CD4-positive, CD25-positive, alpha-beta regulatory T cell (primary cell): ENCODE measurements at regions not wholly inside any gene's neighbourhood (a gene's known extent, or its start where the extent isn't known, plus 50 kb on each side); places are given as distances from the start of the nearest gene placed in this dataset.

Experiments
- ATAC-seq, 2 donors: fragments of 150-1000 bp; cut with Tn5 transposase; one replicate each; pipeline ENCODE4 v1.10.0; 2021; ENCODE audit warnings: low read depth in 2 of 2, moderate number of reproducible peaks in 2 of 2, moderate library complexity in 1 of 2
- DNase-seq, 3 donors: peaks; one replicate each; pipeline versions ENCODE4 v3.0.0 to v3.0.0-alpha.2; 2012 to 2022; ENCODE audit warnings: mixed read lengths in 1 of 3
- H3K27ac ChIP-seq: one replicate; pipeline ENCODE4 v1.7.0; 2013; ENCODE audit warnings: mild to moderate bottlenecking, low read length; ENCODE audit not compliant: insufficient read depth, poor library complexity, severe bottlenecking
- H3K27me3 ChIP-seq: one replicate; pipeline ENCODE4 v1.7.0; 2013; ENCODE audit warnings: low read length; ENCODE audit not compliant: control insufficient read depth, insufficient read depth
- H3K36me3 ChIP-seq: one replicate; pipeline ENCODE4 v1.7.0; 2013; ENCODE audit warnings: mild to moderate bottlenecking, low read length, moderate library complexity; ENCODE audit not compliant: control insufficient read depth, insufficient read depth
- H3K4me1 ChIP-seq: 2 replicates; pipeline ENCODE4 v1.7.0; 2013; ENCODE audit warnings: mild to moderate bottlenecking, low read length; ENCODE audit not compliant: insufficient read depth, control insufficient read depth, poor library complexity, severe bottlenecking
- H3K4me3 ChIP-seq: one replicate; pipeline ENCODE4 v1.7.0; 2013; ENCODE audit warnings: low read depth, mild to moderate bottlenecking, low read length, moderate library complexity
- H3K9me3 ChIP-seq, 2 experiments: 1 replicate in 1 of 2; 2 replicates in 1 of 2; pipeline ENCODE4 v1.7.0; 2013; ENCODE audit warnings: low read length in 2 of 2, mild to moderate bottlenecking in 1 of 2, moderate library complexity in 1 of 2; ENCODE audit not compliant: control insufficient read depth in 2 of 2
- H3K27ac Mint-ChIP-seq, 3 donors: one replicate each; pipeline ENCODE4 v1.8.0; 2020 to 2022; ENCODE audit warnings: mild to moderate bottlenecking in 3 of 3, mixed read lengths in 3 of 3, moderate library complexity in 2 of 3
- H3K27me3 Mint-ChIP-seq: one replicate; pipeline ENCODE4 v1.8.0; 2022; ENCODE audit warnings: mild to moderate bottlenecking, mixed read lengths
- H3K36me3 Mint-ChIP-seq: one replicate; pipeline ENCODE4 v1.8.0; 2020; ENCODE audit warnings: mixed read lengths
- H3K4me1 Mint-ChIP-seq, 4 donors: one replicate each; pipeline ENCODE4 v1.8.0; 2020 to 2022; ENCODE audit warnings: mixed read lengths in 4 of 4, mild to moderate bottlenecking in 1 of 4
- H3K4me3 Mint-ChIP-seq, 4 donors: one replicate each; pipeline ENCODE4 v1.8.0; 2020 to 2022; ENCODE audit warnings: mild to moderate bottlenecking in 4 of 4, mixed read lengths in 4 of 4, moderate library complexity in 3 of 4
- H3K9me3 Mint-ChIP-seq, 7 donors: one replicate each; pipeline ENCODE4 v1.8.0; 2020 to 2022; ENCODE audit warnings: mixed read lengths in 7 of 7, mild to moderate bottlenecking in 3 of 7, moderate library complexity in 2 of 7

DNA sequence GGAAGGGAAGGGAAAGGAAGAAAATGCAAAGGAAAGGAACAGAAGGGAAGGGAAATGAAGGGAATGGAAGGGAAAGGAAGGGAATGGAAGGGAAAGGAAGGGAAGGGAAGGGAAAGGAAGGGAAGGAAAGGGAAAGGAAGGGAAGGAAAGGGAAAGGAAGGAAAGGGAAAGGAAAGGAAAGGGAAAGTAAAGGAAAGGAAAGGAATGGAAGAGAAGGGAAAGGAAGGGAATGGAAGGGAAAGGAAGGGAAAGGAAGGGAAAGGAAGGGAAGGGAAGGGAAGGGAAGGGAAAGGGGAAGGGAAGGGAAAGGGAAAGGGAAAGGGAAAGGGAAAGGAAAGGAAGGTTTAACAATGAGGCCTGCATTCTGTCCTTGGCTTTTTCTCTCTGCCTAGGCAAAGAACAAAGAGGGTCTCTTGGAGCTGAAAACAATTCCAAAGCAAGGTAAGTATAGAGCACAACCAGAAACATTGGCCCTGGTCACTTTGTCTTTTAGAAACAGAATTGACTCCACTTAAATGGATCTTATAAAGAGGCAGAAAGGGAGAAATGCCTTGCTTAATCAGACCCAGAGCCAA is 525.9 kb upstream of the TMPO start:
- H3K27ac Mint-ChIP-seq, result no peak overlapping the region
- Histone ChIP-seq H3K27me3 (no peaks in the 10 kb centered on the region), H3K4me1 (no peaks in the 10 kb centered on the region), H3K9me3 (peaks cover 0 to 2% of the 10 kb centered on the region in 2 experiments), H3K4me3 (no peak overlapping the region), H3K27ac (no peak overlapping the region), H3K36me3 (no peaks in the 10 kb centered on the region)
- H3K4me3 Mint-ChIP-seq, result no peak overlapping the region
- H3K9me3 Mint-ChIP-seq, result peaks cover 0 to 29% (median 3%) of the 10 kb centered on the region in 7 donors
- ATAC-seq (no peak), DNase-seq (no peak)
- H3K4me1 Mint-ChIP-seq, result no peaks in the 10 kb centered on the region
- H3K27me3 Mint-ChIP-seq, result peaks cover 1% of the 10 kb centered on the region
- no peaks in the 10 kb centered on the region for H3K36me3 Mint-ChIP-seq

DNA sequence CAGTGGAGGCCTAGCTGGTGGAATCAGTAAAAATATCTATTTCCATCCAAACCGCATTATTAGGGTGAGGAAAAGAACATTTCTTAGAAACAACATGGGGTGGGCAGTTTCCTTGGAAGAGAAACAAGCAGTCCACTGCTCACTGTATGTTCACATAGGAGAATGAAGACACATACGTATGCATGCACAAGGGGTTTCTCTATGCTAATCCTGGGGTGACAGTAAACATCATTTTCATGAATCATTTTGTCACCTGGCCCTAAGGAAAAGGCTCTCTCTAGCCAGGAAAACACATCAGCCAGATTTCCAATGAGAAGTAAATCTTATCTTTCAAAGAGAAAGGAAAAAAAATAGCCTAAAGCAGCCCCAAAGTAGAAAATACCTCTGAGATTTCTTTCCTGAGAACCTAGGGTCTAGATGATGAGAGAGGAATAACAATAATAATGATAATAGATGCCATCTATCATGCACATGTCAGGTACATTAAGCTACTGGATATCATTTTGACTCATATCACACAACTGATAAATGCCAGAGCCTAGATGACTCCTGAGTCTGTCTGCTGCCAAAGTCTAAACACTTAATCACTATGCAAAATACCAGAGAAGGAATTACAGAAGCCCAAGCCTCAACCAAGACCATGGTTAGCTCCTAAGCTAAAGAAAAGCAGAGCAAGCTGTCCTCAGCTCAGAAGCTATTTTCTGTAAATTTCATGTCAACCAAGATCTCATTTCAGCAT is 520.5 kb upstream of the TMPO start:
- Histone ChIP-seq H3K36me3 (no peaks in the 10 kb centered on the region), H3K4me3 (no peak overlapping the region), H3K27ac (no peak overlapping the region), H3K27me3 (no peaks in the 10 kb centered on the region), H3K4me1 (no peaks in the 10 kb centered on the region), H3K9me3 (peaks cover 0 to 2% of the 10 kb centered on the region in 2 experiments)
- Mint-ChIP-seq H3K27me3 (no peaks in the 10 kb centered on the region), H3K4me1 (no peaks in the 10 kb centered on the region), H3K9me3 (peaks cover 0 to 12% (median 3%) of the 10 kb centered on the region in 7 donors), H3K36me3 (no peaks in the 10 kb centered on the region), H3K4me3 (no peak overlapping the region), H3K27ac (no peak overlapping the region)
- ATAC-seq (no peak), DNase-seq (no peak)

DNA sequence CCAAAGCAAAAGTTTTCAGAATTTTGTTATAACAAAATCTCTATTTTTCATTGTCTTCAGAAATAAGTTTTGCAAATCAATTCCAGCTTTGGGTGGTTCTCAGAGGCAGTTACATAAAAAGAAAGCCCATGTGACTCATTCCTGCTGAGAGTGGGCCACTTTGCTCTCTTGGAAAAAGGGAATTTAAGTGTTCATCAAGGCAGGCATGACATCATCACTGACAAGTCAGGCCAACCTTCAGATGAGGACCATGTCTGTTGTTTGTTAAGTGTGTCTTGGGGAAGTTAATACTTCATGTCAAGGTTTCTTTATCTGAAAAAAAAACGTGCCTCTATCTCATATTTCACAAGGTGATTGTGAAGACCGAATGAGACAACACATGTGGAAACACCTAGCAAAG is 519.8 kb upstream of the TMPO start:
- H3K27ac Mint-ChIP-seq, result no peak overlapping the region
- no peaks in the 10 kb centered on the region for H3K4me1 ChIP-seq
- ATAC-seq, result no peak
- H3K27me3 ChIP-seq, result no peaks in the 10 kb centered on the region
- H3K4me3 ChIP-seq, result no peak overlapping the region
- H3K36me3 Mint-ChIP-seq, result no peaks in the 10 kb centered on the region
- H3K4me3 Mint-ChIP-seq, result no peak overlapping the region
- H3K36me3 ChIP-seq, result no peaks in the 10 kb centered on the region
- no peak overlapping the region for H3K27ac ChIP-seq
- no peaks in the 10 kb centered on the region for H3K4me1 Mint-ChIP-seq
- H3K9me3 ChIP-seq, result peaks cover 0 to 2% of the 10 kb centered on the region in 2 experiments
- no peak for DNase-seq
- no peaks in the 10 kb centered on the region for H3K27me3 Mint-ChIP-seq
- peaks cover 0 to 9% (median 3%) of the 10 kb centered on the region in 7 donors for H3K9me3 Mint-ChIP-seq

DNA sequence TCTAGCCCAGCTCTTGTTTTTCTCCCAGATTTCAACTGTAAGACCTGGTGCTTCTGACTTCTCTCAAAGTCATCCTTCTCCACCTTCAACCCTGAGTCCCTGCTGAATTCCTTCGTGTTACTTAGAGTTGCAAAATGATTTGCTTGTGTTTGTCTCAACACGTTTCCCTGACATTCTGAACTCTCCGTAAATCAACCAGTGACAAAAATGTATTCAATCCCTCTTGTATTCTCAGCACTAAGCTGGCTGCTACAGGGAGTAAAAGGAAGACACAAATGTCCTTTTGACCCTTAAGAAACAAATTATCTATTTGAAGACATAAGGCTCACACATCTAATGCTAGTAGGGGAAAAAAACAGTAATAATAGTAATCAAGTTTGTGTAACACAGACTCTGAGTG is 514.0 kb upstream of the TMPO start:
- H3K36me3 ChIP-seq, result no peaks in the 10 kb centered on the region
- H3K27ac ChIP-seq, result no peak overlapping the region
- H3K4me3 ChIP-seq, result no peak overlapping the region
- no peaks in the 10 kb centered on the region for H3K9me3 ChIP-seq
- H3K4me1 ChIP-seq, result no peaks in the 10 kb centered on the region
- Mint-ChIP-seq H3K4me1 (no peaks in the 10 kb centered on the region), H3K36me3 (no peaks in the 10 kb centered on the region), H3K4me3 (no peak overlapping the region), H3K27ac (no peak overlapping the region), H3K27me3 (no peaks in the 10 kb centered on the region), H3K9me3 (peaks cover 0 to 4% (median 0%) of the 10 kb centered on the region in 7 donors)
- no peaks in the 10 kb centered on the region for H3K27me3 ChIP-seq
- no peak for ATAC-seq
- DNase-seq, result no peak

GRCh38 chr12:98002887-98003493 is 512.4 kb upstream of the TMPO start:
- Mint-ChIP-seq H3K36me3 (no peaks in the 10 kb centered on the region), H3K9me3 (peaks cover 0 to 4% (median 0%) of the 10 kb centered on the region in 7 donors), H3K4me3 (no peak overlapping the region), H3K27me3 (no peaks in the 10 kb centered on the region), H3K4me1 (no peaks in the 10 kb centered on the region), H3K27ac (no peak overlapping the region)
- Histone ChIP-seq H3K4me3 (no peak overlapping the region), H3K4me1 (no peaks in the 10 kb centered on the region), H3K27me3 (no peaks in the 10 kb centered on the region), H3K27ac (no peak overlapping the region), H3K36me3 (no peaks in the 10 kb centered on the region), H3K9me3 (no peaks in the 10 kb centered on the region)
- DNase-seq (peak in 1 of 3 donors; percentile 33), ATAC-seq (no peak)

DNA sequence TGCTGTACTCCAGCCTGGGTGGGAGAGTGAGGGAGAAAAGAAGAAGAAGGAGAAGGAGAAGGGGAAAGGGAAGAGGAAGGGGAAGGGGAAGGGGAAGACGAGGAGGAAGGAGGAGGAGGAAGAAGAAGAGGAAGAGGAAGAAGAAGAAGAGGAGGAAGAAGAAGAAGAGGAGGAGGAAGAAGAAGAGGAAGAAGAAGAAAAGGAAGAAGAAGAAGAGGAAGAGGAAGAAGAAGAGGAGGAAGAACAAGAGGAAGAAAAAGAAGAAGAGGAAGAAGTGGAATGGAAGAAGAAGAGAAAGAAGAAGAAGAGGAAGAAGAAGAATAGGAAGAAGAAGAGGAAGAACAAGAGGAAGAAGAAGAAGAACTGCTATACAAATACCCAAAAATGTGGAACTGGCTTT is 507.4 kb upstream of the TMPO start:
- H3K27me3 ChIP-seq, result no peaks in the 10 kb centered on the region
- H3K4me1 Mint-ChIP-seq, result no peaks in the 10 kb centered on the region

GRCh38 chr12:98013560-98013959 is 501.8 kb upstream of the TMPO start:
- Mint-ChIP-seq H3K27me3 (no peaks in the 10 kb centered on the region), H3K4me1 (no peaks in the 10 kb centered on the region), H3K27ac (no peak overlapping the region), H3K9me3 (peaks cover 0 to 17% (median 0%) of the 10 kb centered on the region in 7 donors), H3K4me3 (no peak overlapping the region), H3K36me3 (no peaks in the 10 kb centered on the region)
- no peaks in the 10 kb centered on the region for H3K9me3 ChIP-seq
- H3K4me3 ChIP-seq, result no peak overlapping the region
- no peaks in the 10 kb centered on the region for H3K4me1 ChIP-seq
- DNase-seq (no peak), ATAC-seq (no peak)
- no peak overlapping the region for H3K27ac ChIP-seq
- H3K36me3 ChIP-seq, result no peaks in the 10 kb centered on the region
- no peaks in the 10 kb centered on the region for H3K27me3 ChIP-seq

More for the DNA sequence above, 507.4 kb upstream of the TMPO start:
- H3K4me1 ChIP-seq, result no peaks in the 10 kb centered on the region
- Mint-ChIP-seq H3K4me3 (no peak overlapping the region), H3K27me3 (no peaks in the 10 kb centered on the region), H3K9me3 (peaks cover 0 to 8% (median 4%) of the 10 kb centered on the region in 7 donors), H3K36me3 (no peaks in the 10 kb centered on the region), H3K27ac (no peak overlapping the region)
- H3K27ac ChIP-seq, result no peak overlapping the region
- DNase-seq (no peak), ATAC-seq (no peak)
- no peaks in the 10 kb centered on the region for H3K9me3 ChIP-seq
- no peaks in the 10 kb centered on the region for H3K36me3 ChIP-seq
- no peak overlapping the region for H3K4me3 ChIP-seq
